ENCODE measurements at regions not wholly inside any gene's neighbourhood (a gene's known extent, or its start where the extent isn't known, plus 50 kb on each side); places are given as distances from the start of the nearest gene placed in this dataset.

- H4K91ac ChIP-seq (ENCODE audit: insufficient read depth, low read depth, low read length), result no peak overlapping the region
- H4K8ac ChIP-seq (ENCODE audit: low read depth in 2 of 2, low read length in 2 of 2), result no peak overlapping the region
- ChIA-PET CTCF (no interaction called here), POLR2A (ENCODE audit: unreplicated experiment) (no interaction called here)
- no TSS peak for BruUV-seq (replicated peaks)
- H4K5ac ChIP-seq (ENCODE audit: low read depth, low read length), result no peak overlapping the region
- no peak overlapping the region for H2BK15ac ChIP-seq (ENCODE audit: low read depth, low read length)
- H3K36me3 ChIP-seq (ENCODE audit: control insufficient read depth, insufficient read depth, low read length), result no peaks in the 10 kb centered on the region
- H2BK5ac ChIP-seq (ENCODE audit: low read depth, low read length, poor library complexity, severe bottlenecking), result no peak overlapping the region
- no CpG with 5 or more reads among the region's 4 CpGs for WGBS, 2 experiments (ENCODE audit: extremely low coverage in 2 of 2, insufficient read length in 1 of 2)
- dilution Hi-C loops (cut with HindIII; ENCODE audit: low sequenced_read_pairs, unreplicated experiment) (no loop called here), intact Hi-C loops (cut with micrococcal nuclease) (no loop called here), in situ Hi-C loops (cut with MboI; ENCODE audit: low sequenced_read_pairs) (no loop called here)
- H3K27ac ChIP-seq (ENCODE audit: insufficient read depth, low read length), result no peak overlapping the region
- H3K4me3 ChIP-seq (ENCODE audit: insufficient read depth, low read depth, low read length), result no peak overlapping the region
- no peak overlapping the region for H3K4me2 ChIP-seq (ENCODE audit: low read depth, low read length)
- no peak overlapping the region for H2AK5ac ChIP-seq (ENCODE audit: low read depth, low read length)
- H3K9me1 ChIP-seq (ENCODE audit: insufficient read depth, low read length), result no peaks in the 10 kb centered on the region
- H3K56ac ChIP-seq (ENCODE audit: extremely low read depth, insufficient read depth, low read length), result no peak overlapping the region
- no peak overlapping the region for H2BK20ac ChIP-seq (ENCODE audit: low read depth, low read length)
- H4K20me1 ChIP-seq (ENCODE audit: insufficient read depth, low read length), result no peaks in the 10 kb centered on the region
- no peak overlapping the region for H3K9ac ChIP-seq (ENCODE audit: low read depth, low read length)
- no peak overlapping the region for H3K4ac ChIP-seq (ENCODE audit: low read depth, low read length)
- H2AFZ ChIP-seq (replicated peaks; ENCODE audit: low read length, poor library complexity), result no peak overlapping the region
- no peak for TF ChIP-seq MXI1 (IDR thresholded peaks at IDR 0.05; ENCODE audit: borderline replicate concordance, low read depth, low read length)
- TF ChIP-seq POLR2A (IDR thresholded peaks at IDR 0.05; ENCODE audit: low read depth, low read length), result no peak
- TF ChIP-seq SMC3 (IDR thresholded peaks at IDR 0.05; ENCODE audit: low read depth, low read length), result no peak
- TF ChIP-seq USF2 (IDR thresholded peaks at IDR 0.05; ENCODE audit: low read depth, low read length), result no peak
- no peak for TF ChIP-seq MAFK (IDR thresholded peaks at IDR 0.05; ENCODE audit: low read depth, low read length)
- TF ChIP-seq ELK1 (IDR thresholded peaks at IDR 0.05; ENCODE audit: borderline replicate concordance, low read depth, low read length), result no peak
- TF ChIP-seq NFE2L2 (IDR thresholded peaks at IDR 0.05; ENCODE audit: low read depth, low read length), result no peak
- no peak for TF ChIP-seq RAD21 (IDR thresholded peaks at IDR 0.05; ENCODE audit: low read length)
- no peak for TF ChIP-seq MAZ (IDR thresholded peaks at IDR 0.05; ENCODE audit: borderline replicate concordance, low read depth, low read length)
- TF ChIP-seq RCOR1 (IDR thresholded peaks at IDR 0.05; ENCODE audit: insufficient replicate concordance, low read length), result no peak
- TF ChIP-seq CEBPB (IDR thresholded peaks at IDR 0.05; ENCODE audit: low read depth, low read length), result no peak
- TF ChIP-seq FOS (IDR thresholded peaks at IDR 0.05; ENCODE audit: low read depth, low read length), result no peak
- no peak for TF ChIP-seq CHD1 (IDR thresholded peaks at IDR 0.05; ENCODE audit: low read depth, low read length)
- TF ChIP-seq RFX5 (IDR thresholded peaks at IDR 0.05; ENCODE audit: low read depth, low read length), result no peak
- no peak for TF ChIP-seq BHLHE40 (IDR thresholded peaks at IDR 0.05; ENCODE audit: low read depth, low read length)
- no peak for TF ChIP-seq CTCF (conservative IDR thresholded peaks at IDR 0.05; ENCODE audit: low read depth, low read length)
- ATAC-seq (ENCODE audit: low read depth) (no peak), DNase-seq (no peak)
- no peaks in the 10 kb centered on the region for H3K79me1 ChIP-seq (ENCODE audit: low read depth in 1 of 2, low read length in 2 of 2)
- H3K9me3 ChIP-seq (ENCODE audit: control insufficient read depth, insufficient read depth, low read length), result no peaks in the 10 kb centered on the region
- H3K18ac ChIP-seq (ENCODE audit: low read depth, low read length), result no peak overlapping the region
- H3K27me3 ChIP-seq (ENCODE audit: control insufficient read depth, insufficient read depth, low read length), result peaks cover 35% of the 10 kb centered on the region
- no peak overlapping the region for H2BK120ac ChIP-seq (ENCODE audit: low read depth, low read length)
- H2AK9ac ChIP-seq (replicated peaks; ENCODE audit: low read depth, low read length, poor library complexity), result no peak overlapping the region
- no peak overlapping the region for H3K14ac ChIP-seq (replicated peaks; ENCODE audit: low read depth, low read length)
- no peaks in the 10 kb centered on the region for H3K4me1 ChIP-seq (ENCODE audit: control insufficient read depth, insufficient read depth, low read length)
- no peak overlapping the region for H3K23ac ChIP-seq (ENCODE audit: low read depth, low read length)
These were observed 140.6 kb upstream of the PRMT8 start for GRCh38 chr12:3350432-3350831.

Data from IMR-90 (cell line).